Gastroesophageal sphincter (tissue), 4 donors: ENCODE measurements at regions not wholly inside any gene's neighbourhood (a gene's known extent, or its start where the extent isn't known, plus 50 kb on each side); places are given as distances from the start of the nearest gene placed in this dataset.

Source experiments
- ATAC-seq: fragments of 150-250 bp; one replicate; pipeline ENCODE4 v1.9.1; 2016; ENCODE audit warnings: mild to moderate bottlenecking, moderate library complexity
- H3K27ac ChIP-seq, 4 donors: fragments of 200-600 bp; sonication (generic) in 3 of 4; 1 replicate in 3 of 4; 2 replicates in 1 of 4; pipeline ENCODE4 v1.5.1; 2016 to 2019
- H3K27me3 ChIP-seq: fragments of 200-600 bp; sonication (generic); one replicate; pipeline ENCODE4 v1.5.1; 2019
- H3K36me3 ChIP-seq, 2 donors: fragments of 200-600 bp; sonication (generic); one replicate each; pipeline ENCODE4 v1.5.1; 2019; ENCODE audit warnings: control low read depth in 1 of 2
- H3K4me1 ChIP-seq, 3 donors: fragments of 200-600 bp; sonication (generic); 1 replicate in 2 of 3; 2 replicates in 1 of 3; pipeline ENCODE4 v1.5.1; 2016 to 2019; ENCODE audit warnings: control low read depth in 2 of 3
- H3K4me3 ChIP-seq, 2 donors: fragments of 200-600 bp; sonication (generic); one replicate each; pipeline ENCODE4 v1.5.1; 2019; ENCODE audit warnings: mild to moderate bottlenecking in 1 of 2, moderate library complexity in 1 of 2
- H3K9me3 ChIP-seq, 3 donors: fragments of 200-600 bp; sonication (generic); one replicate each; pipeline ENCODE4 v1.5.1; 2017 to 2019; ENCODE audit warnings: control low read depth in 2 of 3
- CTCF ChIP-seq, 4 experiments: fragments of 200-600 bp in 2 of 4; fragments of 450-650 bp in 2 of 4; sonication (generic) in 1 of 4; IDR thresholded peaks; one replicate each; pipeline ENCODE4 v1.5.1; 2017 to 2019; ENCODE audit warnings: antibody characterized with exemption in 4 of 4, mild to moderate bottlenecking in 2 of 4, moderate library complexity in 2 of 4
- EP300 ChIP-seq: sonication (generic); formaldehyde crosslinking; IDR thresholded peaks from one replicate; pipeline ENCODE4 v1.6.1; 2017; ENCODE audit warnings: antibody characterized with exemption, mild to moderate bottlenecking
- POLR2A ChIP-seq, 2 donors: fragments of 450-650 bp; IDR thresholded peaks; one replicate each; pipeline ENCODE4 v1.6.1; 2017; ENCODE audit warnings: antibody characterized with exemption in 2 of 2, mild to moderate bottlenecking in 2 of 2, moderate library complexity in 1 of 2
- POLR2AphosphoS5 ChIP-seq: sonication (generic); formaldehyde crosslinking; IDR thresholded peaks from one replicate; pipeline ENCODE4 v1.6.1; 2017; ENCODE audit warnings: antibody characterized with exemption
- WGBS, 2 donors: methylation state at CpG; one replicate each; pipeline ENCODE4 v1.1.5; 2018; ENCODE audit warnings: low coverage in 1 of 2; 5-methylcytosine and 5-hydroxymethylcytosine counted together

DNA sequence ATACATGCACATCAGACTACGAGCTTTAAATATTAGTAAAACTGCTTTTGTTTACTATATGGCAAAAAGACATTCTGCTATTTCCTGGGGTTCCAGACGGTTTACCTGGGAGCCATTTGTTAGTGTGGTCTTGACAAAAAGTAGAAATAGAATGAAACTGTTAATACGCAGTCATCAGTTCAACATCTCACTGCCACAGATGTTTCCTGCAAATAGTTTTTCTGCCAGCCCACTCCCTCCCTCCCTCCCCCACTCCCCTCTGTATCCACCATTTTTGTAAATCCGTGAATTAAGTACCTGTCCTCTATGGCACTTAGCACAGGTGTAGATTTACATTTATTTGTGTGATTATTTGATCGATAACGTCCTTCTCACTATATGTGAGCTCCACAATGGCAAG, 74.6 kb upstream of the TPK1 start:
- WGBS, 2 donors: 50 to 54% methylated on average over 6 of the region's 6 CpGs

DNA sequence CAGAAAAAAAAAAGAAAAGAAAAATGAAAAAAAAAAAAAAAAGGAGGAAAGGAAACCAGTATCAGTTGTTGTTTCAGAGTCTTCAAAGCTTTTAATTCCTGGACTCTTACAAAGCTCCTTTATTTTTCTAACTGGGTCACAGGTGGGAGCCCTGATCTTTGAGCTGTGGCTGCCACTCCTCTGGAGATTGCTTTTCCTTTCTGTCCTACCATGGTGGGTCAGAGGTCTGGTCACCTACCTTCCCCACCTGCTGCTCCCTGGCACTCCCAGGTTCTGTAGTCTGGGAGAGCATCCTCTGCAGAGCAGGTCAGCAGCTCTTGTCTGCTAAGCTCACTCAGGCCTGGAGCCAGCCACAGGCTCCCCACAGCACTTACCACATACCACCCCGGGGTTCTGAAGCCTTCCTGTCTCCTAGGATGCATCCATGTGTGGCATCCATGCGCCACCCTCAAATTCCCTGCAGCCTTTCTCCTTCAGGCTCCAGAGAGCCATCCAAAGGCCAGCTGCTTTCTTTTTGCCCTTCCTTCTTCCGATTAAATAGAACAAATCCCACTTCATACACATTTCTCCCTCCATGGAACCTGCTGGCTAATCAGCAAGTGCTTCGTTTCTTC, 73.2 kb upstream of the TPK1 start:
- 68 to 78% methylated on average over 2 to 3 of the region's 4 CpGs for WGBS, 2 donors
- no peak for ATAC-seq
- peaks cover 6% of the 10 kb centered on the region for H3K27me3 ChIP-seq
- no peak overlapping the region for H3K27ac ChIP-seq
- H3K4me1 ChIP-seq: no peaks in the 10 kb centered on the region
- no peak for TF ChIP-seq EP300
- no peak for TF ChIP-seq CTCF (IDR thresholded peaks at IDR 0.05)
- no peak for TF ChIP-seq POLR2AphosphoS5
- TF ChIP-seq POLR2A (IDR thresholded peaks at IDR 0.05): no peak
- H3K9me3 ChIP-seq: no peaks in the 10 kb centered on the region
- no peaks in the 10 kb centered on the region for H3K36me3 ChIP-seq
- H3K4me3 ChIP-seq: no peak overlapping the region

More for the DNA sequence above, 74.6 kb upstream of the TPK1 start:
- Histone ChIP-seq H3K9me3 (no peaks in the 10 kb centered on the region), H3K4me1 (no peaks in the 10 kb centered on the region), H3K27ac (no peak overlapping the region), H3K27me3 (peaks cover 6% of the 10 kb centered on the region), H3K4me3 (no peak overlapping the region), H3K36me3 (no peaks in the 10 kb centered on the region)
- TF ChIP-seq CTCF (IDR thresholded peaks at IDR 0.05) (no peak), POLR2A (IDR thresholded peaks at IDR 0.05) (no peak)
- no peak for ATAC-seq

DNA sequence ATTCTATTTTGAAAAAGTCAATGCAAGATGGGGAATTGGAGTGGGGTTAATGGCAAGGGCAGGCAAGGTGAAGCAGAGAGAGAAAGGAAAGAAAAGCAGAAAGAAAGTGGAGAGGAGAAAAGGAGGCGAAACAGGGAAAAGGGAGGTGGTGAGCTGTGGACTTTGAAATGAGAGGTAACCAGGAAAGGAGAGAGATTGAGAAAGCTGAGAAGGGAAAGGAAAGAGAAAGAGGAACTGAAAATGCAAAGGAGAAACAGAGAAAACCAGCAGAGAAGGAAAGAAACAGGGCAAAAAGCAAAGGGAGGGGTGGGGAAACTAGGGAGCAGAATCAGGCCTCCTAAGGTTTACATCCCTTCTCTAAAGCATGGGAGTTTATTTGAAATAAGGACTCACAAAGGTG, 72.5 kb upstream of the TPK1 start:
- H3K4me1 ChIP-seq: no peaks in the 10 kb centered on the region
- no peaks in the 10 kb centered on the region for H3K36me3 ChIP-seq
- H3K27me3 ChIP-seq: peaks cover 6% of the 10 kb centered on the region
- H3K9me3 ChIP-seq: no peaks in the 10 kb centered on the region
- TF ChIP-seq POLR2A (IDR thresholded peaks at IDR 0.05): no peak
- TF ChIP-seq POLR2AphosphoS5: no peak
- TF ChIP-seq CTCF (IDR thresholded peaks at IDR 0.05): no peak
- no peak for TF ChIP-seq EP300
- H3K4me3 ChIP-seq: no peak overlapping the region
- no peak overlapping the region for H3K27ac ChIP-seq
- WGBS, 2 donors: 87% methylated on average over 1 of the region's 1 CpG; no CpG with 5 or more reads in 1 of the 2 donors
- ATAC-seq: no peak

DNA sequence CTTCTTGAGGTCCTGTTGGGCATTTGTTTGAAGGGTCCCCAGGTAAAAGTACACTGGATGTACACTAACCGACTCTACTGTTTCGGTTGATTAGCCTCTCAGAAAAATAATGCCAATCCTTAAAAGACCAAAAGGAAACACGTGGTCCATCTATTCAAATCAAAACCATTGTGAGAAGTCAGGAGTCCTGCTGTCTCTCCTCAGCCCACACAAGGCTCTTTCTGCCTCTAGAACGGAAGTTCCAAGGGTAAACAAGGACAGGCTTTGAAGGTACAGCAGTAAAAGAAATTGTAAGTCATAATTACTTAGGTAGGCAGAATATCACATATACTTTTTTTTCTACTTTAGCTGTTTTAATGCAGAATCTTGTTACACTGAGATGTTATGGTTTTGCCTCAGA, 71.7 kb upstream of the TPK1 start:
- WGBS, 2 donors: 44 to 49% methylated on average over 4 of the region's 4 CpGs
- no peak for ATAC-seq

More for the DNA sequence above, 71.7 kb upstream of the TPK1 start:
- H3K27ac ChIP-seq: no peak overlapping the region
- no peak overlapping the region for H3K4me3 ChIP-seq
- no peaks in the 10 kb centered on the region for H3K9me3 ChIP-seq
- H3K36me3 ChIP-seq: no peaks in the 10 kb centered on the region
- H3K4me1 ChIP-seq: no peaks in the 10 kb centered on the region
- no peak for TF ChIP-seq POLR2AphosphoS5
- no peak for TF ChIP-seq CTCF (IDR thresholded peaks at IDR 0.05)
- TF ChIP-seq POLR2A (IDR thresholded peaks at IDR 0.05): no peak
- no peak for TF ChIP-seq EP300
- peaks cover 6% of the 10 kb centered on the region for H3K27me3 ChIP-seq
